ENCODE measurements at regions not wholly inside any gene's neighbourhood (a gene's known extent, or its start where the extent isn't known, plus 50 kb on each side); places are given as distances from the start of the nearest gene placed in this dataset.
A peak's percentile ranks its signal among the peaks of the same experiment; 100 is the strongest.

DNA sequence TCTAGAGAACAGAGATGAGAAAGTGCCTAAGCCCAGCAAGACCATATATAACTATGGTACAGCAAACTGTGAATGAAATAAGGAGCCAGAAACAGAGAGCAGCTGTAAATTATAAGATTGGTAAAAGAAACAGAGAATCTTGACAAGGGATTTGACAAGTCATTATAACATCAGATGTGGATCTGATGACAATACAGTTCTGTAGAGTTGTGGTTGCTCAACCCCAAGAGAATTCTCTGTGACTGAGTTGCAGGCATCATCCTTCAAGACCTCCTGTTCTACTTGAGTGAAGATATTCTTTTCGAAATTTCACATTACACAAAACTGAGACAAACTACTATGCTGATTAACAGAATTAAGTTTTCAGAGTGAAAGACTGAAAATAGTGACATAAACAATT, 343.1 kb upstream of the SLC39A10 start:
- DNase-seq (ENCODE audit: low read depth) = no peak
- no peak for TF ChIP-seq CTCF (conservative IDR thresholded peaks at IDR 0.05; ENCODE audit: low read depth, low read length)

DNA sequence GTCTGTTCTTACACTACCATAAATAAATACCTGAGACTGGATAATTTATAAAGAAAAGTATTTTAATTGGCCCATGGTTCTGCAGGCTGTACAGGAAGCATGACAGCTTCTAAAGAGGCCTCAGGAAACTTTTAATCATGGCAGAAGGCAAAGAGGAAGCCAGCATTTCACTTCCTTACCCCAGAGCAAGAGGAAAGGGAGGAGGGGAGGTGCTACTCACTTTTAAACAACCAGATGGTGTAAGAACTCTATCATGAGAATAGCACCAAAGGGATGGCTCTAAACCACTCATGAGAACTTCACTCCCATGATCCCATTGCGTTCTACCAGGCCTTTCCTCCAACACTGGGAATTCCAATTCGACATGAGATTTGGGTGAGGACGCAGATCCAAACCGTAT, 344.4 kb upstream of the SLC39A10 start:
- no peak overlapping the region for H3K4me3 ChIP-seq (ENCODE audit: low read depth, low read length)
- DNase-seq (ENCODE audit: low read depth) = no peak
- no peak for TF ChIP-seq CTCF (conservative IDR thresholded peaks at IDR 0.05; ENCODE audit: low read depth, low read length)

More for the DNA sequence above, 343.1 kb upstream of the SLC39A10 start:
- no peak overlapping the region for H3K4me3 ChIP-seq (ENCODE audit: low read depth, low read length)

- no peak overlapping the region for H3K4me3 ChIP-seq (ENCODE audit: low read depth, low read length)
- no peak for TF ChIP-seq CTCF (conservative IDR thresholded peaks at IDR 0.05; ENCODE audit: low read depth, low read length)
- DNase-seq (ENCODE audit: low read depth) = no peak
These were observed 348.9 kb upstream of the SLC39A10 start for GRCh38 chr2:195308163-195308562.

- no peak overlapping the region for H3K4me3 ChIP-seq (ENCODE audit: low read depth, low read length)
- no peak for DNase-seq (ENCODE audit: low read depth)
- TF ChIP-seq CTCF (conservative IDR thresholded peaks at IDR 0.05; ENCODE audit: low read depth, low read length) = no peak
These were observed 349.3 kb upstream of the SLC39A10 start for GRCh38 chr2:195307751-195308150.

DNA sequence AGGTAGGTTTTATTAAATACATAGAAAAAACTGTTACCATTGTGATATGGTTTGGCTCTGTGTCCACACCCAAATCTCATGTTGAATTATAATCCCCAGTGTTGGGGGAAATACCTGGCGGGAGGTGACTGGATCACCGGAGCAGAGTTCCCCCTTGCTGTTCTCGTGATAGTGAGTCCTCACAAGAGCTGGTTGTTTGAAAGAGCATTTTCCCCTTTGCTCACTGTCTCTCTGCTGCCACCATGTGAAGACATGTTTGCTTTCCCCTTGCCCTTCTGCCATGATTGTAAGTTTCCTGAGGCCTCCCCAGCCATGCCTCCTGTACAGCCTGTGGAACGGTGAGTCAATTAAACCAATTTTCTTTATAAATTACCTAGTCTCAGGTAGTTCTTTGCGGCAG, 352.7 kb upstream of the SLC39A10 start:
- DNase-seq (ENCODE audit: low read depth) = no peak
- no peak overlapping the region for H3K4me3 ChIP-seq (ENCODE audit: low read depth, low read length)
- peak; percentile 62 for TF ChIP-seq CTCF (conservative IDR thresholded peaks at IDR 0.05; ENCODE audit: low read depth, low read length)

DNA sequence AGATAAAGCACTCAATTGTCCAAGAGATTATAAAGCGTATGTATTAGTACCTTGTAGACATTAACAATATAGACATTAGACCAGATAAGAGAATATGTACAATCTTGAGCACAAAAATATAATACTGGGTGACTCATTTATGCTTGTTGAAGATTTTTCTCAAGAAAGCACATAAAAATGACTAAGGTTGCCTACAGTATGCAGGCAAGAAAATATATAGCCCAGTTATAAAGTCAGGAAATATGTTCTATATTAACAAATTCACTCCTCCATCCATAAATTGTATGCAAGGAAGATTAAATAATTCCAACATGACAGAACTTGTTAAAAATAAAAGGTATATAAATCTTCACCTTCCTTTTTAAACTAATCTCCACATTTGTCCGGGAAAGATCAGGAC, 356.4 kb upstream of the SLC39A10 start:
- H3K4me3 ChIP-seq (ENCODE audit: low read depth, low read length) = no peak overlapping the region
- no peak for TF ChIP-seq CTCF (conservative IDR thresholded peaks at IDR 0.05; ENCODE audit: low read depth, low read length)
- no peak for DNase-seq (ENCODE audit: low read depth)

DNA sequence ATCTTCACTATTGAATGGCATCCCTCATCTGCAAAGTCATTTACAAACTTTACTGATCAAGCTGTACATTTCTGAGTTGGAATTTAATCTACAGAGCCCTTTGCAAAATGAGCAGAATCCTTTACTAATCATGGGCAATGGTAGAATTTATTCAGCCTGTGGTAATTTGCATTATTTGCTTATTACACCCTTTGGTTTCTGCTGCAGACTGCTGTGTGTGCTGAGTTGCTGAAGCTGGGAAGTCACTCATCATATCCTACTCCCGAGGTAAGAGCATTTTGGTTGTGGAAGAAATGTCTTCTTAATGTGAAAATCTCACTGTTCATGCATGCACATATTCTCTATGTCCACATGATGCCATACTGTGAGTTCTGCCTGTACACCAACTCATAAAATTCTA, 357.4 kb upstream of the SLC39A10 start:
- no peak for TF ChIP-seq CTCF (conservative IDR thresholded peaks at IDR 0.05; ENCODE audit: low read depth, low read length)
- no peak overlapping the region for H3K4me3 ChIP-seq (ENCODE audit: low read depth, low read length)
- no peak for DNase-seq (ENCODE audit: low read depth)
